Hepatocyte (in vitro differentiated cells): ENCODE measurements at regions not wholly inside any gene's neighbourhood (a gene's known extent, or its start where the extent isn't known, plus 50 kb on each side); places are given as distances from the start of the nearest gene placed in this dataset.

Source experiments
- EZH2 ChIP-seq: fragments of 200-600 bp; sonication (generic); IDR thresholded peaks from 2 replicates; pipeline ENCODE4 v1.6.1; 2016; ENCODE audit warnings: antibody characterized with exemption, mild to moderate bottlenecking, borderline replicate concordance
- EZH2phosphoT487 ChIP-seq: fragments of 200-600 bp; sonication (generic); IDR thresholded peaks from one replicate; pipeline ENCODE4 v1.6.1; 2018; ENCODE audit warnings: antibody characterized with exemption, mild to moderate bottlenecking, low read depth, moderate library complexity; ENCODE audit not compliant: unreplicated experiment, severe bottlenecking
- TF ChIP-seq, protein P1 (sequence below): fragments of 200-600 bp; sonication (generic); IDR thresholded peaks from 2 replicates; pipeline ENCODE4 v1.5.1; 2016; ENCODE audit warnings: antibody characterized with exemption, mild to moderate bottlenecking; ENCODE audit not compliant: poor library complexity

DNA sequence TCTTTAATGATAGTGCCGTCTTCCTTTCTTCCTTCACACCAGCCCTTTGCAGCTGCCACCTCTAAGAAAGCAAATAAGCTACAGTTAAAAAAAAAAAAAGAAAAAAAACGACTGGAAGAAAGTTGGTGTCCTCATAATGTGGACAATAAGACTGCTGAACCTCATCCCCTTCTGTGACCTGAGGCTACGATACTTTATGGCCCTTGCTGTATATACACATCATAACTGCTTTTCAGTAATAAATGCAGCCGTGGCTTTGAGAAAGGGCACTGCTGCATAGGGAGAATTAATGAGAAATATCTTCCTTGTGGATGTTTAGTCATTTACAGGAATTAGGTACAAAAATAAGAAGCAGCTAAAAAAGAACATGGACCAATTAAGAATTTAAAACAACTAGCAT lies 333.8 kb upstream of the ADGRL2 start:
- TF ChIP-seq, protein P1, sequence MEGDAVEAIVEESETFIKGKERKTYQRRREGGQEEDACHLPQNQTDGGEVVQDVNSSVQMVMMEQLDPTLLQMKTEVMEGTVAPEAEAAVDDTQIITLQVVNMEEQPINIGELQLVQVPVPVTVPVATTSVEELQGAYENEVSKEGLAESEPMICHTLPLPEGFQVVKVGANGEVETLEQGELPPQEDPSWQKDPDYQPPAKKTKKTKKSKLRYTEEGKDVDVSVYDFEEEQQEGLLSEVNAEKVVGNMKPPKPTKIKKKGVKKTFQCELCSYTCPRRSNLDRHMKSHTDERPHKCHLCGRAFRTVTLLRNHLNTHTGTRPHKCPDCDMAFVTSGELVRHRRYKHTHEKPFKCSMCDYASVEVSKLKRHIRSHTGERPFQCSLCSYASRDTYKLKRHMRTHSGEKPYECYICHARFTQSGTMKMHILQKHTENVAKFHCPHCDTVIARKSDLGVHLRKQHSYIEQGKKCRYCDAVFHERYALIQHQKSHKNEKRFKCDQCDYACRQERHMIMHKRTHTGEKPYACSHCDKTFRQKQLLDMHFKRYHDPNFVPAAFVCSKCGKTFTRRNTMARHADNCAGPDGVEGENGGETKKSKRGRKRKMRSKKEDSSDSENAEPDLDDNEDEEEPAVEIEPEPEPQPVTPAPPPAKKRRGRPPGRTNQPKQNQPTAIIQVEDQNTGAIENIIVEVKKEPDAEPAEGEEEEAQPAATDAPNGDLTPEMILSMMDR = no peak
- TF ChIP-seq EZH2 = no peak
- no peak for TF ChIP-seq EZH2phosphoT487
